MM.1S (cell line): ENCODE measurements at regions not wholly inside any gene's neighbourhood (a gene's known extent, or its start where the extent isn't known, plus 50 kb on each side); places are given as distances from the start of the nearest gene placed in this dataset.
"Not testable (repeated sequence)": the region's sequence is repeated elsewhere in the genome, so short reads cannot be mapped to it uniquely, and the experiment has no call there.

ENCODE experiments used
- DNase-seq: peaks from one replicate; pipeline ENCODE4 v3.0.0-alpha.2; 2015
- H2AFZ ChIP-seq: fragments of 300-600 bp; sonication (generic); 2 replicates; pipeline ENCODE4 v1.6.0; 2016; ENCODE audit warnings: antibody characterized with exemption, low read length
- H3F3A ChIP-seq: fragments of 300-600 bp; sonication (generic); 2 replicates; pipeline ENCODE4 v1.6.1; 2016; ENCODE audit warnings: mild to moderate bottlenecking, antibody characterized with exemption, low read length, moderate library complexity, mixed read lengths; ENCODE audit not compliant: insufficient read depth
- H3K27ac ChIP-seq: fragments of 300-600 bp; sonication (generic); 2 replicates; pipeline ENCODE4 v1.5.1; 2016; ENCODE audit warnings: mild to moderate bottlenecking, low read length
- H3K27me3 ChIP-seq: fragments of 300-600 bp; sonication (generic); replicated peaks from 2 replicates; pipeline ENCODE4 v1.6.0; 2016; ENCODE audit warnings: low read length; ENCODE audit not compliant: insufficient read depth
- H3K36me3 ChIP-seq: fragments of 300-600 bp; sonication (generic); replicated peaks from 2 replicates; pipeline ENCODE4 v1.6.1; 2016; ENCODE audit warnings: mild to moderate bottlenecking, low read length, mixed read lengths; ENCODE audit not compliant: insufficient read depth
- H3K4me1 ChIP-seq: fragments of 300-600 bp; sonication (generic); 2 replicates; pipeline ENCODE4 v1.6.1; 2016; ENCODE audit warnings: low read length, mixed read lengths
- H3K4me2 ChIP-seq: fragments of 300-600 bp; sonication (generic); 2 replicates; pipeline ENCODE4 v1.6.0; 2016; ENCODE audit warnings: low read depth, low read length
- H3K4me3 ChIP-seq: fragments of 300-600 bp; sonication (generic); 2 replicates; pipeline ENCODE4 v1.5.1; 2016; ENCODE audit warnings: low read length, mixed read lengths
- H3K79me2 ChIP-seq: fragments of 300-600 bp; sonication (generic); 2 replicates; pipeline ENCODE4 v1.6.1; 2016; ENCODE audit warnings: mixed run types, low read length, mixed read lengths
- H3K9ac ChIP-seq: fragments of 300-600 bp; sonication (generic); 2 replicates; pipeline ENCODE4 v1.6.1; 2016; ENCODE audit warnings: low read length, mixed read lengths
- H3K9me2 ChIP-seq: fragments of 300-600 bp; sonication (generic); replicated peaks from 2 replicates; pipeline ENCODE4 v1.6.1; 2016; ENCODE audit warnings: mild to moderate bottlenecking, low read length, mixed read lengths; ENCODE audit not compliant: insufficient read depth
- H3K9me3 ChIP-seq: fragments of 300-600 bp; sonication (generic); replicated peaks from 2 replicates; pipeline ENCODE4 v1.6.1; 2016; ENCODE audit warnings: mild to moderate bottlenecking, low read length, mixed read lengths; ENCODE audit not compliant: insufficient read depth
- H4K20me1 ChIP-seq: fragments of 300-600 bp; sonication (generic); 2 replicates; pipeline ENCODE4 v1.6.1; 2016; ENCODE audit warnings: mild to moderate bottlenecking, low read length, moderate library complexity, mixed read lengths; ENCODE audit not compliant: insufficient read depth
- CTCF ChIP-seq: fragments of 300-600 bp; sonication (generic); IDR thresholded peaks from 2 replicates; pipeline ENCODE4 v1.5.1; 2016; ENCODE audit warnings: antibody characterized with exemption, low read length, mixed read lengths
- EZH2 ChIP-seq: fragments of 300-600 bp; sonication (generic); optimal IDR thresholded peaks from 2 replicates; pipeline ENCODE3; 2017; ENCODE audit warnings: low read depth, mild to moderate bottlenecking, antibody characterized with exemption, low read length, mixed read lengths
- EZH2phosphoT487 ChIP-seq: fragments of 300-600 bp; sonication (generic); IDR thresholded peaks from 2 replicates; pipeline ENCODE4 v1.6.1; 2018; ENCODE audit warnings: antibody characterized with exemption, low read length

- Histone ChIP-seq H3K4me1 (no peaks in the 10 kb centered on the region), H3K9ac (no peak overlapping the region), H3K27ac (no peak overlapping the region), H3K27me3 (no peaks in the 10 kb centered on the region), H3K79me2 (no peaks in the 10 kb centered on the region), H2AFZ (no peak overlapping the region), H3K9me2 (no peaks in the 10 kb centered on the region), H3K4me2 (no peak overlapping the region), H3F3A (no peaks in the 10 kb centered on the region), H3K9me3 (no peaks in the 10 kb centered on the region), H4K20me1 (no peaks in the 10 kb centered on the region), H3K4me3 (no peak overlapping the region), H3K36me3 (no peaks in the 10 kb centered on the region)
- DNase-seq, result no peak
- TF ChIP-seq CTCF, result no peak
- TF ChIP-seq EZH2phosphoT487, result no peak
- TF ChIP-seq EZH2, result no peak
Measured at GRCh38 chr6:11931296-11932035, 80.6 kb upstream of the HIVEP1 start.

GRCh38 chr6:11930834-11931233, 81.3 kb upstream of the HIVEP1 start:
- H3F3A ChIP-seq, H3K9ac ChIP-seq, H4K20me1 ChIP-seq, H3K27me3 ChIP-seq, H3K4me1 ChIP-seq, H3K9me3 ChIP-seq, H3K27ac ChIP-seq, H3K4me3 ChIP-seq, H3K79me2 ChIP-seq, H2AFZ ChIP-seq, H3K9me2 ChIP-seq, H3K36me3 ChIP-seq, H3K4me2 ChIP-seq, DNase-seq: not testable (repeated sequence)

- Histone ChIP-seq H3K4me3 (no peak overlapping the region), H3F3A (no peaks in the 10 kb centered on the region), H3K9me2 (no peaks in the 10 kb centered on the region), H3K4me2 (no peak overlapping the region), H3K9ac (no peak overlapping the region), H3K27ac (no peak overlapping the region), H4K20me1 (no peaks in the 10 kb centered on the region), H3K4me1 (no peaks in the 10 kb centered on the region), H2AFZ (no peak overlapping the region), H3K9me3 (no peaks in the 10 kb centered on the region), H3K36me3 (no peaks in the 10 kb centered on the region), H3K27me3 (no peaks in the 10 kb centered on the region), H3K79me2 (no peaks in the 10 kb centered on the region)
- TF ChIP-seq EZH2 (no peak), EZH2phosphoT487 (no peak), CTCF (no peak)
- no peak for DNase-seq
Measured at GRCh38 chr6:11930240-11930639, 81.9 kb upstream of the HIVEP1 start.

GRCh38 chr6:11929241-11929835, 82.8 kb upstream of the HIVEP1 start:
- no peak overlapping the region for H2AFZ ChIP-seq
- DNase-seq, result no peak
- H3K9me3 ChIP-seq, result no peaks in the 10 kb centered on the region
- no peak overlapping the region for H3K4me3 ChIP-seq
- no peak overlapping the region for H3K27ac ChIP-seq
- H3K36me3 ChIP-seq, result no peaks in the 10 kb centered on the region
- H3F3A ChIP-seq, result no peaks in the 10 kb centered on the region
- H3K4me1 ChIP-seq, result no peaks in the 10 kb centered on the region
- no peak overlapping the region for H3K4me2 ChIP-seq
- no peaks in the 10 kb centered on the region for H3K9me2 ChIP-seq
- H3K79me2 ChIP-seq, result no peaks in the 10 kb centered on the region
- H3K27me3 ChIP-seq, result no peaks in the 10 kb centered on the region
- TF ChIP-seq EZH2phosphoT487 (no peak), CTCF (no peak), EZH2 (no peak)
- no peaks in the 10 kb centered on the region for H4K20me1 ChIP-seq
- H3K9ac ChIP-seq, result no peak overlapping the region
